Liver (tissue), 3 donors: ENCODE measurements at regions not wholly inside any gene's neighbourhood (a gene's known extent, or its start where the extent isn't known, plus 50 kb on each side); places are given as distances from the start of the nearest gene placed in this dataset.

Experiments
- GABPA ChIP-seq, 2 donors: IDR thresholded peaks in 1 of 2; conservative IDR thresholded peaks in 1 of 2; 2 replicates each; pipeline ENCODE4 v1.6.1; 2016; ENCODE audit warnings: antibody characterized with exemption in 2 of 2, mild to moderate bottlenecking in 1 of 2, moderate library complexity in 1 of 2
- HNF4A ChIP-seq, 2 donors: conservative IDR thresholded peaks; 2 replicates each; pipeline ENCODE4 v1.6.1; 2016; ENCODE audit warnings: antibody characterized with exemption in 2 of 2, mild to moderate bottlenecking in 2 of 2
- HNF4G ChIP-seq: IDR thresholded peaks from 2 replicates; pipeline ENCODE4 v1.6.1; 2016; ENCODE audit warnings: antibody characterized with exemption
- JUND ChIP-seq, 2 donors: IDR thresholded peaks; 2 replicates each; pipeline ENCODE4 v1.6.1; 2016; ENCODE audit warnings: antibody characterized with exemption in 2 of 2
- NR2F2 ChIP-seq: IDR thresholded peaks from 2 replicates; pipeline ENCODE4 v1.6.1; 2016; ENCODE audit warnings: antibody characterized with exemption
- TAF1 ChIP-seq: conservative IDR thresholded peaks from 2 replicates; pipeline ENCODE4 v1.6.1; 2016; ENCODE audit warnings: antibody characterized with exemption, mild to moderate bottlenecking
- TF ChIP-seq, protein P1 (sequence below): fragments of 150-350 bp; IDR thresholded peaks from 2 replicates; pipeline ENCODE4 v1.5.1; 2017; ENCODE audit warnings: improper control_type of control experiment, low read depth, low read length; ENCODE audit not compliant: missing input control
- TF ChIP-seq, protein P2 (sequence below): IDR thresholded peaks from 2 replicates; pipeline ENCODE4 v1.6.1; 2016; ENCODE audit warnings: antibody characterized with exemption, mild to moderate bottlenecking
- donor health status: healthy.
- donor health status: healthy.

DNA sequence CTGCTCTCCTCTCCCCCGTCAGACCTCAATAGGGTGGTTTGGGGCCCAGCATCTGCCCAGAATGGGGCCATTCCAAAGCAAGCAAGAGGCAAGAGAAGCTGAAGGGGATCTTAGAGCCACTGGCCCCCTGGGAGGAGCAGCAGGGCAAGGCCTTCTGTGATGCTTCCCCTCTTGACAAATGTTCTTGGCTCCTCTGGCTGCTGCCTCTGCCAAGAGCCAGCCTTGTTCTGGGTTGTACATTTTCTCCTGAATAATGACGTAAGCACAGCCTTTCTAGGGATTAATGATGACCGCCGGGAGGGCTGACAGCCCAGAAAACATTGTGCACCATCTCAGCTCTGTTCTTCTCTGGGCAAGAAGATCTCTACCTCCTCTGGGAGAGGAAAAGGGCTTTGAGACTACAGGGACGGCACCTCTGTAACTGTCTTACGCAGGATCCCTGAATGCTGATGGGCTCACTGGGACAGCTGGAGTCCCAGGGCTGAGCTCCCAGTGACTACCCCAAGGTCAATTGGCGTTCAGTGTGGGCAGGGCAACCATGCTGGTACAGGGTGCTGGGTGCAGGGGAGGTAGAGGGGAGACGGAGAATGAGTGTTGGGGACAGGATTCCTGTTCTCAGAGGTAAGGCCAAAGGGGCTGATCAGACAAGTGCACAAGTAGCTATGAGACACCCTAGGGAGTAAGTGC is 253.3 kb downstream of the FAM43A start:
- TF ChIP-seq, protein P1, sequence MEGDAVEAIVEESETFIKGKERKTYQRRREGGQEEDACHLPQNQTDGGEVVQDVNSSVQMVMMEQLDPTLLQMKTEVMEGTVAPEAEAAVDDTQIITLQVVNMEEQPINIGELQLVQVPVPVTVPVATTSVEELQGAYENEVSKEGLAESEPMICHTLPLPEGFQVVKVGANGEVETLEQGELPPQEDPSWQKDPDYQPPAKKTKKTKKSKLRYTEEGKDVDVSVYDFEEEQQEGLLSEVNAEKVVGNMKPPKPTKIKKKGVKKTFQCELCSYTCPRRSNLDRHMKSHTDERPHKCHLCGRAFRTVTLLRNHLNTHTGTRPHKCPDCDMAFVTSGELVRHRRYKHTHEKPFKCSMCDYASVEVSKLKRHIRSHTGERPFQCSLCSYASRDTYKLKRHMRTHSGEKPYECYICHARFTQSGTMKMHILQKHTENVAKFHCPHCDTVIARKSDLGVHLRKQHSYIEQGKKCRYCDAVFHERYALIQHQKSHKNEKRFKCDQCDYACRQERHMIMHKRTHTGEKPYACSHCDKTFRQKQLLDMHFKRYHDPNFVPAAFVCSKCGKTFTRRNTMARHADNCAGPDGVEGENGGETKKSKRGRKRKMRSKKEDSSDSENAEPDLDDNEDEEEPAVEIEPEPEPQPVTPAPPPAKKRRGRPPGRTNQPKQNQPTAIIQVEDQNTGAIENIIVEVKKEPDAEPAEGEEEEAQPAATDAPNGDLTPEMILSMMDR, result no peak
- TF ChIP-seq TAF1 (no peak), GABPA (IDR thresholded peaks at IDR 0.05 in 1 of 2, conservative IDR thresholded peaks at IDR 0.05 in 1 of 2) (no peak), JUND (IDR thresholded peaks at IDR 0.05) (no peak), HNF4G (no peak), NR2F2 (no peak), HNF4A (conservative IDR thresholded peaks at IDR 0.05) (no peak)
- TF ChIP-seq, protein P2, sequence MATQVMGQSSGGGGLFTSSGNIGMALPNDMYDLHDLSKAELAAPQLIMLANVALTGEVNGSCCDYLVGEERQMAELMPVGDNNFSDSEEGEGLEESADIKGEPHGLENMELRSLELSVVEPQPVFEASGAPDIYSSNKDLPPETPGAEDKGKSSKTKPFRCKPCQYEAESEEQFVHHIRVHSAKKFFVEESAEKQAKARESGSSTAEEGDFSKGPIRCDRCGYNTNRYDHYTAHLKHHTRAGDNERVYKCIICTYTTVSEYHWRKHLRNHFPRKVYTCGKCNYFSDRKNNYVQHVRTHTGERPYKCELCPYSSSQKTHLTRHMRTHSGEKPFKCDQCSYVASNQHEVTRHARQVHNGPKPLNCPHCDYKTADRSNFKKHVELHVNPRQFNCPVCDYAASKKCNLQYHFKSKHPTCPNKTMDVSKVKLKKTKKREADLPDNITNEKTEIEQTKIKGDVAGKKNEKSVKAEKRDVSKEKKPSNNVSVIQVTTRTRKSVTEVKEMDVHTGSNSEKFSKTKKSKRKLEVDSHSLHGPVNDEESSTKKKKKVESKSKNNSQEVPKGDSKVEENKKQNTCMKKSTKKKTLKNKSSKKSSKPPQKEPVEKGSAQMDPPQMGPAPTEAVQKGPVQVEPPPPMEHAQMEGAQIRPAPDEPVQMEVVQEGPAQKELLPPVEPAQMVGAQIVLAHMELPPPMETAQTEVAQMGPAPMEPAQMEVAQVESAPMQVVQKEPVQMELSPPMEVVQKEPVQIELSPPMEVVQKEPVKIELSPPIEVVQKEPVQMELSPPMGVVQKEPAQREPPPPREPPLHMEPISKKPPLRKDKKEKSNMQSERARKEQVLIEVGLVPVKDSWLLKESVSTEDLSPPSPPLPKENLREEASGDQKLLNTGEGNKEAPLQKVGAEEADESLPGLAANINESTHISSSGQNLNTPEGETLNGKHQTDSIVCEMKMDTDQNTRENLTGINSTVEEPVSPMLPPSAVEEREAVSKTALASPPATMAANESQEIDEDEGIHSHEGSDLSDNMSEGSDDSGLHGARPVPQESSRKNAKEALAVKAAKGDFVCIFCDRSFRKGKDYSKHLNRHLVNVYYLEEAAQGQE, result no peak
